Uterus (tissue), 3 donors: ENCODE measurements at regions not wholly inside any gene's neighbourhood (a gene's known extent, or its start where the extent isn't known, plus 50 kb on each side); places are given as distances from the start of the nearest gene placed in this dataset.

Experiments
- DNase-seq, 2 donors: peaks; one replicate each; pipeline ENCODE4 v3.0.0-alpha.2; 2019 to 2020
- H3K27ac ChIP-seq, 2 donors: fragments of 200-600 bp; sonication (generic); 1 replicate in 1 of 2; 2 replicates in 1 of 2; pipeline ENCODE4 v1.5.1; 2016 to 2018
- H3K27me3 ChIP-seq, 2 donors: fragments of 200-600 bp; sonication (generic); one replicate each; pipeline ENCODE4 v1.5.1; 2018 to 2019; ENCODE audit warnings: control low read depth in 1 of 2
- H3K36me3 ChIP-seq, 2 donors: fragments of 200-600 bp; sonication (generic); one replicate each; pipeline ENCODE4 v1.5.1; 2019; ENCODE audit warnings: control low read depth in 1 of 2
- H3K4me1 ChIP-seq, 2 donors: fragments of 200-600 bp; sonication (generic); one replicate each; pipeline ENCODE4 v1.5.1; 2018 to 2019; ENCODE audit warnings: control low read depth in 1 of 2
- H3K4me3 ChIP-seq, 2 donors: fragments of 200-600 bp; sonication (generic); 1 replicate in 1 of 2; 2 replicates in 1 of 2; pipeline ENCODE4 v1.5.1; 2018 to 2019; ENCODE audit warnings: mild to moderate bottlenecking in 1 of 2
- H3K9me3 ChIP-seq, 2 donors: fragments of 200-600 bp; sonication (generic); one replicate each; pipeline ENCODE4 v1.5.1; 2019; ENCODE audit warnings: control low read depth in 1 of 2
- CTCF ChIP-seq, 4 experiments: fragments of 200-600 bp in 2 of 4; fragments of 450-650 bp in 2 of 4; sonication (generic) in 2 of 4; IDR thresholded peaks; one replicate each; pipeline ENCODE4 v1.5.1; 2016 to 2019; ENCODE audit warnings: antibody characterized with exemption in 4 of 4, mild to moderate bottlenecking in 2 of 4, moderate library complexity in 1 of 4
- POLR2A ChIP-seq, 2 donors: fragments of 450-650 bp; IDR thresholded peaks; one replicate each; pipeline ENCODE4 v1.6.1; 2016; ENCODE audit warnings: antibody characterized with exemption in 2 of 2, mild to moderate bottlenecking in 1 of 2, moderate library complexity in 1 of 2
- intact Hi-C: fragments of 100-400 bp; cut with DNase I; formaldehyde crosslinking; loops from one replicate; pipeline ENCODE4 v1.15.1; 2023; ENCODE audit warnings: low total_unique reads
- donor health status: DM: yes; HTN: yes; CAD: no.

DNA sequence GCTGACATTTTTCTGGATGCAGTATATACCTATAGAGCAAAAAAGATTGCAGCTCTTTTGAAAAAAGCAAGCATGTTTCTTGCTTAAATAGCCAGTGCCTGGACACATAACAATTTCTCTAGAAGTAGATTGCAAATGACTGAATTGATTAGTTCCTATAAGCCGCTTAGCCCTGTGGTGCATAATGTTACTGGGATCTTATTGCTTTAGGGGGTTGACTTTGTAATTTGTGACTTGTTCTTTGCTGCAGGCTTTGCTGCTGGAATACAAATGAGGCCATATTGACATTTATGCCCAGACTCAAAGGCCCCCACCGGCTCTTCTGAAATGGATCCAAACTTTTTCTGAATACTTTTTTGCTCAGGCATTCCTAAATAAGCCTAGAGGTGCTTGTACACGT is 182.6 kb downstream of the SH3BP4 start:
- Histone ChIP-seq H3K4me3 (no peak overlapping the region), H3K27me3 (no peaks in the 10 kb centered on the region), H3K27ac (no peak overlapping the region), H3K36me3 (no peaks in the 10 kb centered on the region), H3K9me3 (no peaks in the 10 kb centered on the region), H3K4me1 (no peaks in the 10 kb centered on the region)
- TF ChIP-seq POLR2A (IDR thresholded peaks at IDR 0.05) (no peak), CTCF (IDR thresholded peaks at IDR 0.05) (no peak)
- intact Hi-C loops: loop anchor here (10.0 kb wide), 2 partner anchors 460 to 610 kb away; no protein-coding TSS in a partner anchor
- DNase-seq: no peak

- Histone ChIP-seq H3K4me1 (no peaks in the 10 kb centered on the region), H3K27me3 (no peaks in the 10 kb centered on the region), H3K36me3 (no peaks in the 10 kb centered on the region), H3K27ac (no peak overlapping the region), H3K9me3 (no peaks in the 10 kb centered on the region), H3K4me3 (no peak overlapping the region)
- no peak for TF ChIP-seq CTCF (IDR thresholded peaks at IDR 0.05)
- TF ChIP-seq POLR2A (IDR thresholded peaks at IDR 0.05): no peak
- no peak for DNase-seq
- intact Hi-C loops: loop anchor here (10.0 kb wide), 2 partner anchors 459 to 609 kb away; no protein-coding TSS in a partner anchor
These were observed 183.6 kb downstream of the SH3BP4 start for GRCh38 chr2:235135195-235135965.

- TF ChIP-seq POLR2A (IDR thresholded peaks at IDR 0.05) (no peak), CTCF (IDR thresholded peaks at IDR 0.05) (peak; percentile 50 to 78 (median 66))
- H3K36me3 ChIP-seq: no peaks in the 10 kb centered on the region
- H3K4me3 ChIP-seq: no peak overlapping the region
- no peaks in the 10 kb centered on the region for H3K9me3 ChIP-seq
- H3K27ac ChIP-seq: no peak overlapping the region
- H3K4me1 ChIP-seq: no peaks in the 10 kb centered on the region
- intact Hi-C loops: loop anchor here (10.0 kb wide), 2 partner anchors 459 to 609 kb away; no protein-coding TSS in a partner anchor
- peak; percentile 67 to 73 for DNase-seq
- H3K27me3 ChIP-seq: no peaks in the 10 kb centered on the region
These were observed 184.3 kb downstream of the SH3BP4 start for GRCh38 chr2:235135990-235136561.

DNA sequence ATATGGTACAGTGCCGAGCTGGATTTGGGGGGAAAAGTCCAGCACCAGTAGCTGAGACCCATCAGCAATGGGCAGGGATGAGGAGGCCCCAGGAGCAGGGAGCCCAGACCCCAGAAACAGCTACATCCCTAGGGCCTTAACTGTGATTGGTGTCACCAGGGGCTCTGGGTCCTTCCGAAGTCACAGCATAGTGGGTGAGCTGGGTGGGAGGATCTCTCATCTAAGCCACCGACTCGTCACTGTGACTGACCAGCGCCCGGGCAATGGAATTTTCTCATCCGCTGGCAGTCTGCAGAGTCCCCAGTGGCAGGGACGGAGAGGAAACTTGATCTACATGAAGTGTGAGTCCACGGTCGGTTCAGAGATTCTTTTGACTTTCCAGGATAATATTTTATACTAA is 186.5 kb downstream of the SH3BP4 start:
- H3K4me3 ChIP-seq: no peak overlapping the region
- no peak overlapping the region for H3K27ac ChIP-seq
- H3K36me3 ChIP-seq: no peaks in the 10 kb centered on the region
- H3K9me3 ChIP-seq: no peaks in the 10 kb centered on the region
- H3K4me1 ChIP-seq: no peaks in the 10 kb centered on the region
- H3K27me3 ChIP-seq: no peaks in the 10 kb centered on the region
- DNase-seq: no peak
- no peak for TF ChIP-seq CTCF (IDR thresholded peaks at IDR 0.05)
- TF ChIP-seq POLR2A (IDR thresholded peaks at IDR 0.05): no peak
- intact Hi-C loops: loop anchor here (10.0 kb wide), 2 partner anchors 456 to 606 kb away; no protein-coding TSS in a partner anchor
